Esophagus (tissue), 2 donors: ENCODE measurements at regions not wholly inside any gene's neighbourhood (a gene's known extent, or its start where the extent isn't known, plus 50 kb on each side); places are given as distances from the start of the nearest gene placed in this dataset.

ENCODE experiments used
- H3K27ac ChIP-seq, 2 donors: one replicate each; pipeline ENCODE4 v1.5.1; 2013; ENCODE audit warnings: low read depth in 2 of 2, mild to moderate bottlenecking in 2 of 2, inconsistent platforms in 1 of 2, low read length in 1 of 2, moderate library complexity in 1 of 2
- H3K27me3 ChIP-seq, 2 donors: one replicate each; pipeline ENCODE4 v1.6.1; 2013; ENCODE audit warnings: low read length in 2 of 2, control low read depth in 1 of 2, mild to moderate bottlenecking in 1 of 2; ENCODE audit not compliant: insufficient read depth in 2 of 2, control insufficient read depth in 1 of 2
- H3K36me3 ChIP-seq, 2 donors: one replicate each; pipeline ENCODE4 v1.6.1; 2013; ENCODE audit warnings: low read length in 1 of 2; ENCODE audit not compliant: control insufficient read depth in 2 of 2, insufficient read depth in 2 of 2
- H3K4me1 ChIP-seq, 2 donors: one replicate each; pipeline ENCODE4 v1.6.1; 2013; ENCODE audit warnings: low read length in 1 of 2; ENCODE audit not compliant: control insufficient read depth in 2 of 2, insufficient read depth in 2 of 2
- H3K4me3 ChIP-seq, 2 donors: one replicate each; pipeline ENCODE4 v1.5.1; 2013; ENCODE audit warnings: low read length in 2 of 2, mild to moderate bottlenecking in 2 of 2, low read depth in 1 of 2, moderate library complexity in 1 of 2
- H3K9me3 ChIP-seq, 2 donors: one replicate each; pipeline ENCODE4 v1.6.1; 2013; ENCODE audit warnings: mild to moderate bottlenecking in 2 of 2, low read depth in 1 of 2, low read length in 1 of 2, moderate library complexity in 1 of 2; ENCODE audit not compliant: control insufficient read depth in 2 of 2, insufficient read depth in 1 of 2
- WGBS, 2 donors: extraction: QIAGEN DNeasy Blood & Tissue Kit; methylation state at CpG; one replicate each; pipeline ENCODE4 v1.1.7; 2013; 5-methylcytosine and 5-hydroxymethylcytosine counted together
- donor health status: healthy with polysubstance abuse.
- donor health status: Bipolar disorder and iron deficiency.

- Histone ChIP-seq H3K27ac (no peak overlapping the region), H3K36me3 (no peaks in the 10 kb centered on the region), H3K4me3 (no peak overlapping the region), H3K9me3 (no peaks in the 10 kb centered on the region), H3K27me3 (no peaks in the 10 kb centered on the region), H3K4me1 (no peaks in the 10 kb centered on the region)
- 89 to 92% methylated on average over 3 of the region's 3 CpGs for WGBS, 2 donors
Observed at GRCh38 chr2:67043781-67044478, 353.2 kb upstream of the ETAA1 start.

DNA sequence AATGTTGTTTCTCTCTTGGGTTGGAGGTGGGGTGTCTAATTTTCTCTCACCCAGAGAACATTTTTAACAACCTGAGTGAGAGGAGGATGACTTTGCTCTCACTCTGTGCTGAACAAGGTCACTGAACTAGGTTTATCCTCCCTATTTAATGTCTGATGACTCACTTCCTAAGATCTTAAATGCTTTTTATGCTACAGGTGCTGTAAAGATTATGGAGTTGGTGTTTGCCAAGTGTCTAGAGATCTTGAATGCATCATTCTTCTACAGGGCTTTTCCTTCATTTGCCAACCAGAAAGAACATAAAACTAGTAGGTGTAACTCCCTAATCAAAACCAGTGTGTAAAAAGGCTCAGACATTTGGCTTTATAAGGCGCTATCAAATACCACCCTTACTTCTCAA lies 350.5 kb upstream of the ETAA1 start:
- H3K4me3 ChIP-seq: no peak overlapping the region
- H3K4me1 ChIP-seq: no peaks in the 10 kb centered on the region
- H3K9me3 ChIP-seq: no peaks in the 10 kb centered on the region
- no peak overlapping the region for H3K27ac ChIP-seq
- no peaks in the 10 kb centered on the region for H3K27me3 ChIP-seq
- WGBS, 2 donors: 51 to 63% methylated on average over 1 of the region's 1 CpG
- no peaks in the 10 kb centered on the region for H3K36me3 ChIP-seq

DNA sequence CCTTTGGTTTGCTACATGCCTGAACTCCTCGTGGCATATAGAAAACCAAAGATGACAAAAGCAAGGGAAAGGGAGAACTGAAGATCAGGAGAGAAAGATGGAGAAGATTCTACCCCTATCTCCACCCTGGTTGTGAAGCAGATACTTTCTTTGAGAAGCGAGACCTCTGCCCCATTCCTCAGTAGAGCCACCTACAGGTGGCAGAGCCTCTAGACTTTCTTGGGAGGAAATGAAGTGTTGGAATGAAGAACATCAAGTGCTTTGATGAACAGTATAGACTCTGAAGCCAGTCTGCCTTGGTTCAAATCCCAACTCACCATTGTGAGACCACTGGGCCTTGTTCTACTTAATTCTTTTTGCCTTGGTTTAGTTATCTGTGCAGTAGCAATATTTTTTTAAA lies 348.8 kb upstream of the ETAA1 start:
- Histone ChIP-seq H3K9me3 (no peaks in the 10 kb centered on the region), H3K27me3 (no peaks in the 10 kb centered on the region), H3K36me3 (no peaks in the 10 kb centered on the region), H3K4me1 (no peaks in the 10 kb centered on the region), H3K27ac (no peak overlapping the region), H3K4me3 (no peak overlapping the region)
- WGBS, 2 donors: 85 to 91% methylated on average over 2 of the region's 2 CpGs

DNA sequence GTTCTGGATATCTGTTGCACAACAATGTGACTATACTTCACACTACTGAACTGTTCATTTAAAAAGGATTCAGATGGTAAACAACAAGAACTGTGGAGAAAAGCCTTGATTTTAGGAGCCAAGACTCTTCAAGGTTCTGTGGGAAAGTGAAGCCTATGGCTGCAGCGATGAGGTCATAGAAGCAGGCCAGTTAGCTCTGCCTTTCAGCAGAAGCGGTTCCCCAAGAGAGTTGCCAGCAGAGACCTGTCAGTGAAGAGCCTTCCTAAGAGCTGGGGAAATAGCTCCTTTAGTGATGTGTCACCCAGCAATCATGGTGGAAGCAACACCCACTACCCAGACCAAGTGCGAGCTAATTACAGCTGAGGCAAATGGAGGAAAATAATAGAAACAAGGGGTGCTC lies 346.5 kb upstream of the ETAA1 start:
- WGBS, 2 donors: 89 to 94% methylated on average over 3 of the region's 3 CpGs
- Histone ChIP-seq H3K4me3 (no peak overlapping the region), H3K36me3 (no peaks in the 10 kb centered on the region), H3K27ac (no peak overlapping the region), H3K27me3 (no peaks in the 10 kb centered on the region), H3K9me3 (no peaks in the 10 kb centered on the region), H3K4me1 (no peaks in the 10 kb centered on the region)

DNA sequence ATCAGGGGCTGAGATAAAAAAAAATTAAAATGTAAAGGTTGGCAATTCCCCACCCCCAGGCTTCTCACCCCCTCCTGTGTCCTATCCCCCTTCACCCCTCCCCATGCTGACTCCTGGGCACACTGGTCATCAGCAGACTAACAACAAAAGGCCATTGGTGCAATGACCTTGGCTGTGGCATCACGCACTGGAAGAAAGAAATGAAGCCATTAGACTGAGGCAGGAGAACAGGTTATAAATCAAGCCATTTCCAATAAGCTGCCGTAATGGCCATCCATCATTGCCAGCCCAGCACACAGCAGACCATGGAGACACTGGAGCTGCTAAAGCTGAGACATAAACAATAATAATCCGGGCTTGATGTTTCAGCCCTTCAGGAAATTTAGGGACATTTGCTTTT lies 342.4 kb upstream of the ETAA1 start:
- H3K4me1 ChIP-seq: no peaks in the 10 kb centered on the region
- 49 to 60% methylated on average over 3 of the region's 3 CpGs for whole genome bisulfite sequencing, 2 donors
- H3K36me3 ChIP-seq: no peaks in the 10 kb centered on the region
- no peaks in the 10 kb centered on the region for H3K9me3 ChIP-seq
- no peak overlapping the region for H3K27ac ChIP-seq
- no peak overlapping the region for H3K4me3 ChIP-seq
- no peaks in the 10 kb centered on the region for H3K27me3 ChIP-seq

- H3K36me3 ChIP-seq: no peaks in the 10 kb centered on the region
- H3K27me3 ChIP-seq: no peaks in the 10 kb centered on the region
- H3K9me3 ChIP-seq: no peaks in the 10 kb centered on the region
- no peak overlapping the region for H3K27ac ChIP-seq
- 38 to 62% methylated on average over 4 of the region's 4 CpGs for WGBS, 2 donors
- H3K4me3 ChIP-seq: no peak overlapping the region
- no peaks in the 10 kb centered on the region for H3K4me1 ChIP-seq
Observed at GRCh38 chr2:67055387-67056304, 341.5 kb upstream of the ETAA1 start.

- Histone ChIP-seq H3K27ac (no peak overlapping the region), H3K36me3 (no peaks in the 10 kb centered on the region), H3K9me3 (no peaks in the 10 kb centered on the region), H3K4me3 (no peak overlapping the region), H3K27me3 (no peaks in the 10 kb centered on the region), H3K4me1 (no peaks in the 10 kb centered on the region)
- WGBS, 2 donors: 86 to 90% methylated on average over 3 of the region's 3 CpGs
Observed at GRCh38 chr2:67057123-67057522, 340.0 kb upstream of the ETAA1 start.

DNA sequence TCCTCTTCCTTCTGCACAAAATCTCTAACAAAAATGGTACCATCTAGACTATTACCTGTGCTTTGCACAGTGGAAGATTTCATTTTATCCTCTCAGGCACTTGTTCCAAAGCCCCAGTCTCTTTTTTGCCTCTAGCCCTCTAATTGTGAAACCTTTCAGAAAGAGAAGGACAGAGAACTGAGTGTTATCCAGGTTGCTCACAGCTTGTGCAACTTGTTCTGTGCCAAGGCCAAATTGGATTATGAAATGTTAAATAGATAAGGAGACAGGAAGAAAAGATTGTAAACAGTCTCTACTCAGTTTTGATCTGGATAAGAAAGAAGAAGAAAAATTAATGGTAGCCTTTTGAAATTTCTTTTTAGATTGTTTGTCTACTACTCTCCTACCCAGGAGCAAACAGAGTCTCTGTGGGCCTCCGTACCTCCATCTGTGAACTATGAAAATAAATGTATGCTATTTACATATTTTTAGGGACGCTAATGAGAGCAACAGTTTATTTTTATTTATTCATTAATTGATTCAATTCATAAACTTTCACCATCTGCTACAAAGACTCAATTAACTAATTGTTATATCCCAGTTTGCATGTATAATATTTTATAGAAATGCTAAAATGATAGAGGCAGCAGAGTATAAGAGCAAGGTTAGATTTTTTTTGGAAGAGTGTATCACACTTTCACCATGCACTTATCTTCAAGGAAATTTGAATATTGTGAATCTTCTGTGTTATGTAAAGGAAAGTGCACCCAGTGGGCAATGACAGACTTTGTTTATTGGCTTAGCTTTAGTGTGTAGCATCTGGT lies 339.0 kb upstream of the ETAA1 start:
- H3K9me3 ChIP-seq: no peaks in the 10 kb centered on the region
- no peaks in the 10 kb centered on the region for H3K27me3 ChIP-seq
- H3K36me3 ChIP-seq: no peaks in the 10 kb centered on the region
- H3K27ac ChIP-seq: no peak overlapping the region
- WGBS, 2 donors: 64 to 81% methylated on average over 2 of the region's 2 CpGs
- no peaks in the 10 kb centered on the region for H3K4me1 ChIP-seq
- no peak overlapping the region for H3K4me3 ChIP-seq

GRCh38 chr2:67065046-67065445 lies 332.1 kb upstream of the ETAA1 start:
- no peak overlapping the region for H3K27ac ChIP-seq
- 41 to 61% methylated on average over 4 of the region's 4 CpGs for WGBS, 2 donors
- no peaks in the 10 kb centered on the region for H3K36me3 ChIP-seq
- no peaks in the 10 kb centered on the region for H3K4me1 ChIP-seq
- H3K4me3 ChIP-seq: no peak overlapping the region
- no peaks in the 10 kb centered on the region for H3K9me3 ChIP-seq
- no peaks in the 10 kb centered on the region for H3K27me3 ChIP-seq
